Loucy (cell line): ENCODE measurements at regions not wholly inside any gene's neighbourhood (a gene's known extent, or its start where the extent isn't known, plus 50 kb on each side); places are given as distances from the start of the nearest gene placed in this dataset.

ENCODE experiments used
- H2AFZ ChIP-seq: fragments of 200-600 bp; sonication (generic); 2 replicates; pipeline ENCODE4 v1.6.0; 2016; ENCODE audit warnings: antibody characterized with exemption, mild to moderate bottlenecking, low read length, moderate library complexity
- H3F3A ChIP-seq: fragments of 200-600 bp; 2 replicates; pipeline ENCODE4 v1.6.0; 2016; ENCODE audit warnings: antibody characterized with exemption, low read depth, mild to moderate bottlenecking
- H3K27me3 ChIP-seq: fragments of 200-600 bp; sonication (generic); 2 replicates; pipeline ENCODE4 v1.6.1; 2014; ENCODE audit warnings: low read length, mild to moderate bottlenecking; ENCODE audit not compliant: insufficient read depth, poor library complexity, severe bottlenecking
- H3K36me3 ChIP-seq: fragments of 200-600 bp; sonication (generic); 2 replicates; pipeline ENCODE4 v1.6.1; 2016; ENCODE audit warnings: low read length; ENCODE audit not compliant: insufficient read depth
- H3K4me1 ChIP-seq: fragments of 200-600 bp; sonication (generic); 2 replicates; pipeline ENCODE4 v1.5.1; 2014; ENCODE audit warnings: low read length, mild to moderate bottlenecking; ENCODE audit not compliant: insufficient read depth, poor library complexity, severe bottlenecking
- H3K4me2 ChIP-seq: fragments of 200-600 bp; sonication (generic); 2 replicates; pipeline ENCODE4 v1.6.0; 2014; ENCODE audit warnings: antibody characterized with exemption, low read length, low read depth, mild to moderate bottlenecking; ENCODE audit not compliant: poor library complexity, severe bottlenecking
- H3K4me3 ChIP-seq: fragments of 200-600 bp; sonication (generic); 2 replicates; pipeline ENCODE4 v1.5.1; 2014; ENCODE audit warnings: low read length, mild to moderate bottlenecking, mixed read lengths; ENCODE audit not compliant: poor library complexity, severe bottlenecking
- H3K79me2 ChIP-seq: fragments of 200-600 bp; sonication (generic); 2 replicates; pipeline ENCODE4 v1.6.1; 2014; ENCODE audit warnings: low read length; ENCODE audit not compliant: insufficient read depth
- H3K9ac ChIP-seq: fragments of 200-600 bp; sonication (generic); 2 replicates; pipeline ENCODE4 v1.6.0; 2014; ENCODE audit warnings: mild to moderate bottlenecking, low read depth, low read length, moderate library complexity; ENCODE audit not compliant: poor library complexity, severe bottlenecking
- H3K9me2 ChIP-seq: fragments of 200-600 bp; sonication (generic); replicated peaks from 2 replicates; pipeline ENCODE4 v1.6.1; 2016; ENCODE audit warnings: low read depth, low read length, mixed read lengths
- H3K9me3 ChIP-seq: fragments of 200-600 bp; sonication (generic); 2 replicates; pipeline ENCODE4 v1.6.1; 2014; ENCODE audit warnings: mild to moderate bottlenecking, antibody characterized with exemption, low read length, low read depth; ENCODE audit not compliant: insufficient read depth
- H4K20me1 ChIP-seq: fragments of 200-600 bp; sonication (generic); 2 replicates; pipeline ENCODE4 v1.6.0; 2014; ENCODE audit warnings: antibody characterized with exemption, low read length, mild to moderate bottlenecking; ENCODE audit not compliant: insufficient read depth, poor library complexity, severe bottlenecking
- CTCF ChIP-seq: fragments of 200-600 bp; sonication (generic); conservative IDR thresholded peaks from 2 replicates; pipeline ENCODE4 v1.5.1; 2014; ENCODE audit warnings: mild to moderate bottlenecking, antibody characterized with exemption, low read length
- EZH2phosphoT487 ChIP-seq: fragments of 200-600 bp; IDR thresholded peaks from 2 replicates; pipeline ENCODE4 v1.6.1; 2018; ENCODE audit warnings: antibody characterized with exemption, mild to moderate bottlenecking, moderate library complexity, borderline replicate concordance

DNA sequence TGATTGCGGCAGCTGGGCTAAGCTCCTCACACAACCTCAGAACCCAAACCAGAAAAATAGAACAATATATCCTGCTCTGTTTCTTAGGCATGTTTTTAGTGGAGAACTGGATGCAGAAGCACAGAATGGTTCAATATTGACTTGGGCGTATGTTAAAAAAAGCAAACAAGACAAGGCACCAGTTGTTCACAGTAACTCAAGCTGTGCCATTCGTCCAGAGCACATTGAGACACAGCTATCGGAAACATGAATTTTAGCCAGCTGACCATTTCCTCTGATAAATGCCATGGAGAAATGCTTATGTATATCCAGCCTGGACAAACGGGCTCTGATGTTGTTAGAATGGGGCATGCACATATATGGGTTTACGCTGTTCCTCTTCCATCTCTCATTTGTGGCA lies 129.2 kb upstream of the PDZRN3 start:
- Histone ChIP-seq H3K36me3 (no peaks in the 10 kb centered on the region), H3K9me3 (no peaks in the 10 kb centered on the region), H3K4me1 (no peaks in the 10 kb centered on the region), H3K9ac (no peak overlapping the region), H4K20me1 (no peaks in the 10 kb centered on the region), H3K79me2 (no peaks in the 10 kb centered on the region), H3K4me3 (no peak overlapping the region), H3K9me2 (no peaks in the 10 kb centered on the region), H2AFZ (no peak overlapping the region), H3F3A (no peaks in the 10 kb centered on the region), H3K27me3 (no peaks in the 10 kb centered on the region), H3K4me2 (no peak overlapping the region)
- TF ChIP-seq EZH2phosphoT487 (no peak), CTCF (no peak)

- H3K4me3 ChIP-seq: no peak overlapping the region
- H3F3A ChIP-seq: no peaks in the 10 kb centered on the region
- no peaks in the 10 kb centered on the region for H3K27me3 ChIP-seq
- TF ChIP-seq EZH2phosphoT487 (no peak), CTCF (no peak)
- no peaks in the 10 kb centered on the region for H3K36me3 ChIP-seq
- H4K20me1 ChIP-seq: no peaks in the 10 kb centered on the region
- H3K9me2 ChIP-seq: no peaks in the 10 kb centered on the region
- H3K9ac ChIP-seq: no peak overlapping the region
- H3K79me2 ChIP-seq: no peaks in the 10 kb centered on the region
- no peak overlapping the region for H3K4me2 ChIP-seq
- no peak overlapping the region for H2AFZ ChIP-seq
- no peaks in the 10 kb centered on the region for H3K4me1 ChIP-seq
- no peaks in the 10 kb centered on the region for H3K9me3 ChIP-seq
These were observed 127.6 kb upstream of the PDZRN3 start for GRCh38 chr3:73752338-73752737.

GRCh38 chr3:73746623-73747022 lies 121.9 kb upstream of the PDZRN3 start:
- no peak overlapping the region for H2AFZ ChIP-seq

More at GRCh38 chr3:73746623-73747022, 121.9 kb upstream of the PDZRN3 start:
- TF ChIP-seq CTCF: no peak
- no peak for TF ChIP-seq EZH2phosphoT487
- no peak overlapping the region for H3K9ac ChIP-seq
- H3F3A ChIP-seq: no peaks in the 10 kb centered on the region
- no peak overlapping the region for H3K4me2 ChIP-seq
- no peaks in the 10 kb centered on the region for H3K9me2 ChIP-seq
- no peaks in the 10 kb centered on the region for H3K4me1 ChIP-seq
- no peaks in the 10 kb centered on the region for H4K20me1 ChIP-seq
- H3K36me3 ChIP-seq: no peaks in the 10 kb centered on the region
- no peak overlapping the region for H3K4me3 ChIP-seq
- no peaks in the 10 kb centered on the region for H3K27me3 ChIP-seq
- no peaks in the 10 kb centered on the region for H3K79me2 ChIP-seq
- H3K9me3 ChIP-seq: no peaks in the 10 kb centered on the region
